Neural cell (in vitro differentiated cells): ENCODE measurements at regions not wholly inside any gene's neighbourhood (a gene's known extent, or its start where the extent isn't known, plus 50 kb on each side); places are given as distances from the start of the nearest gene placed in this dataset.

Experiments
- EP300 ChIP-seq: fragments of 450-650 bp; conservative IDR thresholded peaks from 2 replicates; pipeline ENCODE4 v1.6.1; 2014; ENCODE audit warnings: antibody characterized with exemption, mild to moderate bottlenecking, moderate library complexity; ENCODE audit not compliant: poor library complexity, severe bottlenecking
- EZH2 ChIP-seq: fragments of 200-600, 300-800 bp; shearing (Covaris generic), sonication (generic); IDR thresholded peaks from 2 replicates; pipeline ENCODE4 v1.6.1; 2014; ENCODE audit warnings: antibody characterized with exemption, low read length, borderline replicate concordance, mild to moderate bottlenecking; ENCODE audit not compliant: insufficient read depth, poor library complexity, severe bottlenecking
- MXI1 ChIP-seq: fragments of 450-650 bp; conservative IDR thresholded peaks from 2 replicates; pipeline ENCODE4 v1.6.1; 2014; ENCODE audit warnings: antibody characterized with exemption, mild to moderate bottlenecking; ENCODE audit not compliant: poor library complexity, severe bottlenecking
- RAD21 ChIP-seq: fragments of 450-650 bp; conservative IDR thresholded peaks from 2 replicates; pipeline ENCODE4 v1.6.1; 2014; ENCODE audit warnings: antibody characterized with exemption, mild to moderate bottlenecking, moderate library complexity
- REST ChIP-seq: IDR thresholded peaks from 2 replicates; pipeline ENCODE4 v1.6.1; 2012; ENCODE audit warnings: borderline replicate concordance
- SMC3 ChIP-seq: fragments of 450-650 bp; conservative IDR thresholded peaks from 2 replicates; pipeline ENCODE4 v1.6.1; 2014; ENCODE audit warnings: antibody characterized with exemption, mild to moderate bottlenecking, moderate library complexity; ENCODE audit not compliant: poor library complexity
- TF ChIP-seq, protein P1 (sequence below): fragments of 450-650 bp; IDR thresholded peaks from 2 replicates; pipeline ENCODE4 v1.5.1; 2014; ENCODE audit warnings: antibody characterized with exemption, mild to moderate bottlenecking, moderate library complexity; ENCODE audit not compliant: poor library complexity, severe bottlenecking

DNA sequence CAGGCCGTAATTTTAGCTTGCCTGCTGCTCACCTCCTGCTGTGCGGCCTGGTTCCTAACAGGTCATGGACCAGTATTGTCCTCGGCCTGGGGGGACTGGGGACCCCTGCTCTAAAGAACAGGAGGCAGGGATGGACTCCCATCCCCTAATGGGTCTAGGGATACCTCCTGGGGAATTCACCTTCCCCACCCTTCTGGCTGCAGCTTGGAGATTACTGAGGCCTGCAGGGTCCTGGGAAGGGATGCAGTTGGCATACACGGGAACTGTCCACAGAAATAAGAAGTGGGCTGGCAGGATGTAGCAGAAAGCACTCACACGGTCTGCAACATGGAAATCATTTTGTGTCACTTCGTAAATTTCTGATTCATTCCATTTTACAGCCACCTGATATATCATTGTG is 123.0 kb downstream of the C16orf95 start:
- TF ChIP-seq SMC3 (no peak), EZH2 (no peak), REST (no peak), EP300 (no peak), RAD21 (no peak), MXI1 (no peak)
- TF ChIP-seq, protein P1, sequence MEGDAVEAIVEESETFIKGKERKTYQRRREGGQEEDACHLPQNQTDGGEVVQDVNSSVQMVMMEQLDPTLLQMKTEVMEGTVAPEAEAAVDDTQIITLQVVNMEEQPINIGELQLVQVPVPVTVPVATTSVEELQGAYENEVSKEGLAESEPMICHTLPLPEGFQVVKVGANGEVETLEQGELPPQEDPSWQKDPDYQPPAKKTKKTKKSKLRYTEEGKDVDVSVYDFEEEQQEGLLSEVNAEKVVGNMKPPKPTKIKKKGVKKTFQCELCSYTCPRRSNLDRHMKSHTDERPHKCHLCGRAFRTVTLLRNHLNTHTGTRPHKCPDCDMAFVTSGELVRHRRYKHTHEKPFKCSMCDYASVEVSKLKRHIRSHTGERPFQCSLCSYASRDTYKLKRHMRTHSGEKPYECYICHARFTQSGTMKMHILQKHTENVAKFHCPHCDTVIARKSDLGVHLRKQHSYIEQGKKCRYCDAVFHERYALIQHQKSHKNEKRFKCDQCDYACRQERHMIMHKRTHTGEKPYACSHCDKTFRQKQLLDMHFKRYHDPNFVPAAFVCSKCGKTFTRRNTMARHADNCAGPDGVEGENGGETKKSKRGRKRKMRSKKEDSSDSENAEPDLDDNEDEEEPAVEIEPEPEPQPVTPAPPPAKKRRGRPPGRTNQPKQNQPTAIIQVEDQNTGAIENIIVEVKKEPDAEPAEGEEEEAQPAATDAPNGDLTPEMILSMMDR = no peak
